GM18951 (cell line): ENCODE measurements at regions not wholly inside any gene's neighbourhood (a gene's known extent, or its start where the extent isn't known, plus 50 kb on each side); places are given as distances from the start of the nearest gene placed in this dataset.

Source experiments
- POLR2A ChIP-seq: IDR thresholded peaks from 4 replicates; pipeline ENCODE4 v1.6.1; 2011; ENCODE audit warnings: mild to moderate bottlenecking; ENCODE audit not compliant: insufficient read length, insufficient read depth; ENCODE audit errors: extremely low read depth
- in situ Hi-C: fragments of 300-500 bp; cut with MboI; formaldehyde crosslinking; loops from one replicate; pipeline ENCODE4 v1.12.0; 2022; ENCODE audit warnings: low sequenced_read_pairs, mixed read lengths, inconsistent platforms; ENCODE audit not compliant: unreplicated experiment

- in situ Hi-C loops, result no loop called here
- no peak for TF ChIP-seq POLR2A
Measured at GRCh38 chr18:56152551-56153310, 485.7 kb downstream of the TXNL1 start.

GRCh38 chr18:56148373-56148772, 490.0 kb downstream of the TXNL1 start:
- TF ChIP-seq POLR2A, result no peak
- in situ Hi-C loops, result no loop called here

GRCh38 chr18:56146565-56146964, 491.8 kb downstream of the TXNL1 start:
- TF ChIP-seq POLR2A, result no peak
- in situ Hi-C loops, result no loop called here

- no peak for TF ChIP-seq POLR2A
- in situ Hi-C loops, result no loop called here
Measured at GRCh38 chr18:56142001-56142400, 496.4 kb downstream of the TXNL1 start.

- in situ Hi-C loops, result no loop called here
- no peak for TF ChIP-seq POLR2A
Measured at GRCh38 chr18:56139792-56140254, 498.6 kb downstream of the TXNL1 start.

- in situ Hi-C loops, result no loop called here
- TF ChIP-seq POLR2A, result no peak
Measured at GRCh38 chr18:56139372-56139771, 499.0 kb downstream of the TXNL1 start.

GRCh38 chr18:56136105-56136504, 502.3 kb downstream of the TXNL1 start:
- in situ Hi-C loops, result no loop called here
- TF ChIP-seq POLR2A, result no peak

GRCh38 chr18:56130481-56130880, 507.9 kb downstream of the TXNL1 start:
- no peak for TF ChIP-seq POLR2A
- in situ Hi-C loops, result no loop called here

- no peak for TF ChIP-seq POLR2A
- in situ Hi-C loops, result no loop called here
Measured at GRCh38 chr18:56128153-56128791, 510.1 kb downstream of the TXNL1 start.

GRCh38 chr18:56127322-56128099, 510.9 kb downstream of the TXNL1 start:
- in situ Hi-C loops, result no loop called here
- TF ChIP-seq POLR2A, result no peak

GRCh38 chr18:56124186-56124585, 514.2 kb downstream of the TXNL1 start:
- in situ Hi-C loops, result no loop called here

GRCh38 chr18:56121669-56122068, 516.7 kb downstream of the TXNL1 start:
- in situ Hi-C loops, result no loop called here
- TF ChIP-seq POLR2A, result no peak

More at GRCh38 chr18:56124186-56124585, 514.2 kb downstream of the TXNL1 start:
- no peak for TF ChIP-seq POLR2A

- in situ Hi-C loops, result no loop called here
Measured at GRCh38 chr18:56120782-56121181, 517.6 kb downstream of the TXNL1 start.

More at GRCh38 chr18:56120782-56121181, 517.6 kb downstream of the TXNL1 start:
- no peak for TF ChIP-seq POLR2A
